ENCODE measurements at regions not wholly inside any gene's neighbourhood (a gene's known extent, or its start where the extent isn't known, plus 50 kb on each side); places are given as distances from the start of the nearest gene placed in this dataset.

DNA sequence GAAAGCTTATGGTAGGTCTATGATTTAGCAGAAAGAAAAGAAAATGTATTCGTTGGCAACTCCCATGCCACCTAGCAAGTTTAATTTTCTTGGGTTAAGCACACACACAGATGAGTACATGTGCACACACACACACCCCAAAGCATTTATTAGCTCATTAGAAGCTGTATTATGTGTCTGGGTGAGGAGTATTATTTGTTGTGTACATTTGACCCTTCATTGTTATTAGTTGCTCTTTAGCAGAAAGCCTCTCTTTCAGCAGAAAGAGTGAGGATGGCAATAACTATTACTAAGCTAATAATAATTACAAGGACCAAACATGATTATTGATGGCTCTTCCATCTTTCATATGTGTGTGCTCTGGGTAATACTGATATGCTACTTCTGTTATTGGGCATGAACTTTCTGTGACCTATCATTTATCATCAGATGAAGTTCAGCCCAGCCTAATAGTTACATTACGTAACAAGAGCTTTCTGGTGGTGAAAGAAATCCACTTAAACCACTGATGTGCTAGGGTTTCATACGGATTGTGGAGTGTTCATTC lies 177.4 kb upstream of the OBI1 start:
- Histone ChIP-seq H3K18ac (ENCODE audit: extremely low read depth, low read length) (no peak overlapping the region), H4K91ac (replicated peaks; ENCODE audit: insufficient read length, low read length) (no peak overlapping the region), H2AFZ (ENCODE audit: low read length) (no peak overlapping the region), H4K8ac (ENCODE audit: extremely low read depth, insufficient read depth, low read length) (no peak overlapping the region), H3K23me2 (ENCODE audit: low read depth, low read length) (no peaks in the 10 kb centered on the region), H4K20me1 (replicated peaks in 1 of 2; ENCODE audit: control insufficient read depth in 1 of 2, insufficient read depth in 2 of 2, low read length in 2 of 2) (peaks cover 0 to 2% of the 10 kb centered on the region in 2 experiments), H3K4me3 (ENCODE audit: extremely low read depth in 1 of 4, insufficient read depth in 2 of 4, low read depth in 3 of 4, low read length in 4 of 4) (no peak overlapping the region), H4K5ac (ENCODE audit: insufficient read length, low read depth, low read length) (no peak overlapping the region), H2BK20ac (ENCODE audit: low read length) (no peak overlapping the region), H3K79me1 (ENCODE audit: low read depth, low read length) (no peaks in the 10 kb centered on the region), H3K79me2 (ENCODE audit: control insufficient read depth in 1 of 2, insufficient read depth in 2 of 2, low read length in 2 of 2) (no peaks in the 10 kb centered on the region), H2BK15ac (ENCODE audit: low read length) (no peak overlapping the region), H2AK5ac (ENCODE audit: low read depth, low read length) (no peak overlapping the region), H2BK120ac (replicated peaks; ENCODE audit: low read depth, low read length) (no peak overlapping the region), H3K23ac (ENCODE audit: insufficient read length) (no peak overlapping the region), H3K27me3 (replicated peaks in 1 of 4; ENCODE audit: control insufficient read depth in 3 of 4, extremely low read depth in 1 of 4, insufficient read depth in 3 of 4, low read length in 3 of 4) (no peaks in the 10 kb centered on the region), H3K36me3 (ENCODE audit: control insufficient read depth in 2 of 4, insufficient read depth in 4 of 4, low read length in 3 of 4) (no peaks in the 10 kb centered on the region), H3K9ac (replicated peaks in 1 of 4; ENCODE audit: extremely low read depth in 1 of 4, low read depth in 3 of 4, low read length in 3 of 4) (no peak overlapping the region), H3K27ac (ENCODE audit: low read depth, low read length) (no peak overlapping the region; the same call in 1 of the 2 replicates), H2BK5ac (ENCODE audit: low read depth, low read length) (no peak overlapping the region), H3K4ac (replicated peaks; ENCODE audit: insufficient read length, low read depth, low read length) (no peak overlapping the region), H3K56ac (replicated peaks; ENCODE audit: insufficient read length, low read depth, low read length) (no peak overlapping the region), H3K9me3 (ENCODE audit: insufficient read depth in 2 of 2, low read depth in 1 of 2, low read length in 1 of 2) (no peaks in the 10 kb centered on the region), H3K14ac (ENCODE audit: insufficient read length) (no peak overlapping the region), H3K4me2 (ENCODE audit: insufficient read depth in 1 of 2, low read depth in 2 of 2, low read length in 2 of 2) (no peak overlapping the region), H3K4me1 (replicated peaks in 1 of 4; ENCODE audit: control insufficient read depth in 3 of 4, insufficient read depth in 4 of 4, low read length in 3 of 4) (no peaks in the 10 kb centered on the region), H2BK12ac (ENCODE audit: low read depth, low read length) (no peak overlapping the region)
- no peak for FAIRE-seq
- TF ChIP-seq TAF1 (IDR thresholded peaks at IDR 0.05; ENCODE audit: low read depth, low read length) (no peak), KDM4A (IDR thresholded peaks at IDR 0.05; ENCODE audit: low read depth, low read length, severe bottlenecking) (no peak), SRF (IDR thresholded peaks at IDR 0.05; ENCODE audit: low read depth, low read length) (no peak)
- WGBS, 2 experiments (ENCODE audit: extremely low coverage in 1 of 2, insufficient coverage in 1 of 2, insufficient read length in 1 of 2, insufficient replicate concordance in 2 of 2, low coverage in 1 of 2, low lambda C conversion rate in 2 of 2, missing lambda C conversion rate in 1 of 2): 84% methylated on average over 3 of the region's 3 CpGs; no CpG with 5 or more reads in 1 of the 2 experiments
- DNase-seq (ENCODE audit: low read depth in 1 of 2, low spot score in 2 of 2): no peak
- POLR2A ChIA-PET (ENCODE audit: partially characterized antibody): no interaction called here
- CTCF ChIA-PET (ENCODE audit: partially characterized antibody): interaction anchor here (1.1 kb wide), 1 partner anchor 30 kb away, joined by 4 read pairs; no protein-coding TSS in a partner anchor

Measured in H1 (cell line).